Smooth muscle cell (in vitro differentiated cells): ENCODE measurements at regions not wholly inside any gene's neighbourhood (a gene's known extent, or its start where the extent isn't known, plus 50 kb on each side); places are given as distances from the start of the nearest gene placed in this dataset.

Experiments used
- DNase-seq: peaks from one replicate; lab custom pipeline; 2025; ENCODE audit not compliant: unreplicated experiment; lab: John Stamatoyannopoulos, UW
- H2AFZ ChIP-seq: fragments of 200-600 bp; sonication (generic); 2 replicates; pipeline ENCODE4 v1.6.0; 2016; ENCODE audit warnings: antibody characterized with exemption, low read depth, mild to moderate bottlenecking
- H3F3A ChIP-seq: fragments of 200-600 bp; sonication (generic); 2 replicates; pipeline ENCODE4 v1.6.0; 2017; ENCODE audit warnings: antibody characterized with exemption, low read depth
- H3K27ac ChIP-seq: fragments of 200-600 bp; sonication (generic); 2 replicates; pipeline ENCODE4 v1.5.1; 2016; ENCODE audit warnings: low read depth, mild to moderate bottlenecking
- H3K27me3 ChIP-seq: fragments of 200-600 bp; sonication (generic); 2 replicates; pipeline ENCODE4 v1.6.1; 2016; ENCODE audit warnings: low read depth, mild to moderate bottlenecking
- H3K36me3 ChIP-seq: fragments of 200-600 bp; sonication (generic); 2 replicates; pipeline ENCODE4 v1.5.1; 2016; ENCODE audit warnings: low read depth
- H3K4me1 ChIP-seq: fragments of 200-600 bp; sonication (generic); 2 replicates; pipeline ENCODE4 v1.5.1; 2016; ENCODE audit warnings: low read depth
- H3K4me2 ChIP-seq: fragments of 200-600 bp; sonication (generic); 2 replicates; pipeline ENCODE4 v1.6.0; 2016; ENCODE audit warnings: mild to moderate bottlenecking
- H3K4me3 ChIP-seq: fragments of 200-600 bp; sonication (generic); 2 replicates; pipeline ENCODE4 v1.5.1; 2016; ENCODE audit warnings: mild to moderate bottlenecking
- H3K79me2 ChIP-seq: fragments of 200-600 bp; sonication (generic); 2 replicates; pipeline ENCODE4 v1.6.0; 2016; ENCODE audit warnings: low read depth, mild to moderate bottlenecking
- H3K9ac ChIP-seq: fragments of 200-600 bp; sonication (generic); 2 replicates; pipeline ENCODE4 v1.6.0; 2016; ENCODE audit warnings: low read depth
- H3K9me3 ChIP-seq: fragments of 200-600 bp; sonication (generic); replicated peaks from 2 replicates; pipeline ENCODE4 v1.5.1; 2016; ENCODE audit warnings: low read depth
- H4K20me1 ChIP-seq: fragments of 200-600 bp; sonication (generic); 2 replicates; pipeline ENCODE4 v1.6.0; 2016; ENCODE audit warnings: low read depth
- CTCF ChIP-seq: fragments of 200-600 bp; sonication (generic); IDR thresholded peaks from 2 replicates; pipeline ENCODE4 v1.5.1; 2017; ENCODE audit warnings: borderline replicate concordance, mild to moderate bottlenecking, antibody characterized with exemption; ENCODE audit not compliant: insufficient read depth, poor library complexity, severe bottlenecking
- WGBS: methylation state at CpG from one replicate; pipeline ENCODE4 v1.1.7; 2016; ENCODE audit warnings: low lambda C conversion rate; 5-methylcytosine and 5-hydroxymethylcytosine counted together

GRCh38 chr1:22284236-22284635, 141.3 kb upstream of the WNT4 start:
- H3K9ac ChIP-seq, result no peak overlapping the region
- H3F3A ChIP-seq, result no peaks in the 10 kb centered on the region
- no peaks in the 10 kb centered on the region for H4K20me1 ChIP-seq
- WGBS, result 83% methylated on average over 1 of the region's 1 CpG
- no peaks in the 10 kb centered on the region for H3K36me3 ChIP-seq
- no peak overlapping the region for H3K27ac ChIP-seq
- H3K9me3 ChIP-seq, result no peaks in the 10 kb centered on the region
- no peak for DNase-seq
- no peak overlapping the region for H3K4me2 ChIP-seq
- H2AFZ ChIP-seq, result no peak overlapping the region
- H3K27me3 ChIP-seq, result no peaks in the 10 kb centered on the region
- no peak for TF ChIP-seq CTCF
- H3K4me1 ChIP-seq, result no peaks in the 10 kb centered on the region
- no peaks in the 10 kb centered on the region for H3K79me2 ChIP-seq
- H3K4me3 ChIP-seq, result no peak overlapping the region

- no peaks in the 10 kb centered on the region for H3F3A ChIP-seq
- no peak overlapping the region for H3K27ac ChIP-seq
- no peak overlapping the region for H3K9ac ChIP-seq
- no peaks in the 10 kb centered on the region for H3K4me1 ChIP-seq
- no peak overlapping the region for H3K4me3 ChIP-seq
- no peaks in the 10 kb centered on the region for H3K27me3 ChIP-seq
- no peaks in the 10 kb centered on the region for H3K36me3 ChIP-seq
- WGBS, result 94% methylated on average over 15 of the region's 15 CpGs
- TF ChIP-seq CTCF, result no peak
- DNase-seq, result no peak
- no peaks in the 10 kb centered on the region for H4K20me1 ChIP-seq
- no peak overlapping the region for H3K4me2 ChIP-seq
- no peak overlapping the region for H2AFZ ChIP-seq
- H3K9me3 ChIP-seq, result no peaks in the 10 kb centered on the region
- no peaks in the 10 kb centered on the region for H3K79me2 ChIP-seq
These were observed 142.1 kb upstream of the WNT4 start for GRCh38 chr1:22284906-22285548.

GRCh38 chr1:22285549-22286396, 142.9 kb upstream of the WNT4 start:
- no peak overlapping the region for H3K4me3 ChIP-seq
- no peaks in the 10 kb centered on the region for H3K9me3 ChIP-seq
- H3K27ac ChIP-seq, result no peak overlapping the region
- H3K79me2 ChIP-seq, result no peaks in the 10 kb centered on the region
- TF ChIP-seq CTCF, result no peak
- no peaks in the 10 kb centered on the region for H3F3A ChIP-seq
- H2AFZ ChIP-seq, result no peak overlapping the region
- H3K27me3 ChIP-seq, result no peaks in the 10 kb centered on the region
- 91% methylated on average over 36 of the region's 37 CpGs for WGBS
- no peak for DNase-seq
- no peaks in the 10 kb centered on the region for H3K36me3 ChIP-seq
- H3K4me1 ChIP-seq, result no peaks in the 10 kb centered on the region
- H3K9ac ChIP-seq, result no peak overlapping the region
- no peaks in the 10 kb centered on the region for H4K20me1 ChIP-seq
- H3K4me2 ChIP-seq, result no peak overlapping the region
